ENCODE measurements at regions not wholly inside any gene's neighbourhood (a gene's known extent, or its start where the extent isn't known, plus 50 kb on each side); places are given as distances from the start of the nearest gene placed in this dataset.

- TF ChIP-seq POLR2A (IDR thresholded peaks at IDR 0.05) (no peak), CTCF (IDR thresholded peaks at IDR 0.05) (no peak)
Observed at GRCh38 chr6:105616521-105616920, 213.6 kb upstream of the PREP start.

All from body of pancreas (tissue), 4 donors.